Bronchial epithelial cell (primary cell): ENCODE measurements at regions not wholly inside any gene's neighbourhood (a gene's known extent, or its start where the extent isn't known, plus 50 kb on each side); places are given as distances from the start of the nearest gene placed in this dataset.

Source experiments
- DNase-seq: peaks from one replicate; pipeline ENCODE4 v3.0.0-alpha.2; 2010; ENCODE audit warnings: low read depth
- FAIRE-seq: peaks from 2 replicates; lab custom pipeline; 2011; peaks lifted over from hg19 to GRCh38; lab: Jason Lieb, UNC
- H3K27me3 ChIP-seq: 2 replicates; pipeline ENCODE4 v1.5.1; 2011; ENCODE audit warnings: low read length; ENCODE audit not compliant: control insufficient read depth, insufficient read depth
- H3K36me3 ChIP-seq: 2 replicates; pipeline ENCODE4 v1.5.1; 2011; ENCODE audit warnings: low read length; ENCODE audit not compliant: control insufficient read depth, insufficient read depth
- H3K4me3 ChIP-seq: 2 replicates; pipeline ENCODE4 v1.5.1; 2011; ENCODE audit warnings: mild to moderate bottlenecking, low read depth, low read length, control low read depth
- TF ChIP-seq, protein P1 (sequence below): IDR thresholded peaks from 2 replicates; pipeline ENCODE4 v1.5.1; 2011; ENCODE audit warnings: mild to moderate bottlenecking, moderate library complexity, low read length, control low read depth, inconsistent platforms; ENCODE audit not compliant: insufficient read depth, severe bottlenecking

DNA sequence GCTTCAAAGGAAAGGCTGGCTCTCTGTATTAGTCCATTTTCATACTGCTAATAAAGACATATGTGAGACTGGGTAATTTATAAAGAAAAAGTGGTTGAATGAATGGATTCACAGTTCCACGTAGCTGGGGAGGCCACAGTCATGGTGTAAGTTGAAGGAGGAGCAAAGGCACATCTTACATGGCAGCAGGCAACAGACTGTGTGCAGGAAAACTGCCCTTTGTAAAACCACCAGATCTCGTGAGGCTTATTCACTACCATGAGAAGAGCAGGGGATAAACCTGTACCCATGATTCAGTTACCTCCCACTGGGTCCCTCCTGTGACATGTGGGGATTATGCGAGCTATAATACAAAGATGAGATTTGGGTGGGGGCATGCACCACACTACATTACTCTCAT lies 1486.6 kb downstream of the PCDH7 start:
- H3K36me3 ChIP-seq: no peaks in the 10 kb centered on the region
- no peak for DNase-seq
- H3K27me3 ChIP-seq: no peaks in the 10 kb centered on the region
- no peak for FAIRE-seq
- no peak overlapping the region for H3K4me3 ChIP-seq
- TF ChIP-seq, protein P1, sequence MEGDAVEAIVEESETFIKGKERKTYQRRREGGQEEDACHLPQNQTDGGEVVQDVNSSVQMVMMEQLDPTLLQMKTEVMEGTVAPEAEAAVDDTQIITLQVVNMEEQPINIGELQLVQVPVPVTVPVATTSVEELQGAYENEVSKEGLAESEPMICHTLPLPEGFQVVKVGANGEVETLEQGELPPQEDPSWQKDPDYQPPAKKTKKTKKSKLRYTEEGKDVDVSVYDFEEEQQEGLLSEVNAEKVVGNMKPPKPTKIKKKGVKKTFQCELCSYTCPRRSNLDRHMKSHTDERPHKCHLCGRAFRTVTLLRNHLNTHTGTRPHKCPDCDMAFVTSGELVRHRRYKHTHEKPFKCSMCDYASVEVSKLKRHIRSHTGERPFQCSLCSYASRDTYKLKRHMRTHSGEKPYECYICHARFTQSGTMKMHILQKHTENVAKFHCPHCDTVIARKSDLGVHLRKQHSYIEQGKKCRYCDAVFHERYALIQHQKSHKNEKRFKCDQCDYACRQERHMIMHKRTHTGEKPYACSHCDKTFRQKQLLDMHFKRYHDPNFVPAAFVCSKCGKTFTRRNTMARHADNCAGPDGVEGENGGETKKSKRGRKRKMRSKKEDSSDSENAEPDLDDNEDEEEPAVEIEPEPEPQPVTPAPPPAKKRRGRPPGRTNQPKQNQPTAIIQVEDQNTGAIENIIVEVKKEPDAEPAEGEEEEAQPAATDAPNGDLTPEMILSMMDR: no peak

DNA sequence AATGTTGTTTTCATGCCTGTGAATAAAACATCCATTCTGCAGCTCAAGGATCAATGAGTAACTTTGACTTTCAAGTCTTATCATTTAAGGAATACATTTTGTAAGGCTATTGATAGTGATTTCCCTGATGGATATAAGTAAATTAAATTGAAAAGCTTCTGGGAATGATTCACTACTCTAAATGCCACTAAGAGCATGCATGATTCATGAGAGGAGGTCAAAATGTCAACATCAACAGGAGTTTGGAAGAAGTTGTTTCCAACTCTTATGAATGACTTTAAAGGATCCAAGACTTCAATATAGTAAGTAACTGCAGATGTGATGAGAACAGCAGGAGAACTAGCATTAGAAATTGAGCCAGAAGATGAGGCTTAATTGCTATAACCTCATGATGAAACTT lies 1487.3 kb downstream of the PCDH7 start:
- FAIRE-seq: no peak
- TF ChIP-seq, protein P1: no peak
- Histone ChIP-seq H3K27me3 (no peaks in the 10 kb centered on the region), H3K4me3 (no peak overlapping the region), H3K36me3 (no peaks in the 10 kb centered on the region)
- DNase-seq: peak; percentile 53

DNA sequence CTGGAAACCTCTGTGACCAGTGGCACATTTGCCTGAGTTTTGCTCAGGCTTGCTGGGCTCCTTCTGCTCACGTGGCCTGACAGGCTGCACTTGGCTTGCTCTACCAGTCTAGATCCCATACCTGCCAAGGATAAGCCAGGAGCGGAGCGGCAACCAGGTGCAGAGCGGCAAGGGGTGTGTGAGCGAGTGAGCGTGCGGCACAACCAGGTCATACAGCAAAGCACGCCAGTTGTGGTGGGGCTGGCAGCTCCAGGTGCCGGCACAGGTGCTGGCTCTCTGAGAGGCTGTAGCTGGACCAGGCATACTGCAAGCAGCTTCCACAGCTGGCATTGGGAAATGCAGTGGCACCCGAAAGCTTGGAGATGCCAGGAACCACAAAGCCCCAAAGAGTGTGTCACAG lies 1495.1 kb downstream of the PCDH7 start:
- H3K27me3 ChIP-seq: no peaks in the 10 kb centered on the region
- FAIRE-seq (no peak), DNase-seq (no peak)
- no peaks in the 10 kb centered on the region for H3K36me3 ChIP-seq
- H3K4me3 ChIP-seq: no peak overlapping the region
- TF ChIP-seq, protein P1: no peak

DNA sequence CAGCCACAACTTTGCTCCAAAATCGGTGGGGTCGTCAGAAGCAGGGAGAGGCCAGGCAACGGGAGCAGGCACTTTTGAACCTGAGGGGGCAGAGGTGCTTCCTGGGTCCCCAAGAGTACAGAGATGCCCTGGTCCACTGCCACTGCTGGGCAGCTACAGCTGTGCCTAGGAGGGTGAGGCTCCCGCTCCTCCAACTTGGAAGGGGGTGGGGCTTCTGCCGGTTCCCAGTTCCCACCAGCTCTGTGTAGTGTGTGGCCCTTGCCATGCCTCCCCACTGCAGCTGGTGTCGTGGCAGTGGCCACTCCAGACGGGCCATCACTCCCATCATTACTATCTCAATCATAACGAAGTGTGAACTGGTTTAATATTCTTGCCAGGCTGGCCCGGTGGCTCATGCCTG lies 1496.3 kb downstream of the PCDH7 start:
- no peak for DNase-seq
- H3K36me3 ChIP-seq: no peaks in the 10 kb centered on the region
- TF ChIP-seq, protein P1: no peak
- FAIRE-seq: no peak
- H3K4me3 ChIP-seq: no peak overlapping the region
- no peaks in the 10 kb centered on the region for H3K27me3 ChIP-seq

DNA sequence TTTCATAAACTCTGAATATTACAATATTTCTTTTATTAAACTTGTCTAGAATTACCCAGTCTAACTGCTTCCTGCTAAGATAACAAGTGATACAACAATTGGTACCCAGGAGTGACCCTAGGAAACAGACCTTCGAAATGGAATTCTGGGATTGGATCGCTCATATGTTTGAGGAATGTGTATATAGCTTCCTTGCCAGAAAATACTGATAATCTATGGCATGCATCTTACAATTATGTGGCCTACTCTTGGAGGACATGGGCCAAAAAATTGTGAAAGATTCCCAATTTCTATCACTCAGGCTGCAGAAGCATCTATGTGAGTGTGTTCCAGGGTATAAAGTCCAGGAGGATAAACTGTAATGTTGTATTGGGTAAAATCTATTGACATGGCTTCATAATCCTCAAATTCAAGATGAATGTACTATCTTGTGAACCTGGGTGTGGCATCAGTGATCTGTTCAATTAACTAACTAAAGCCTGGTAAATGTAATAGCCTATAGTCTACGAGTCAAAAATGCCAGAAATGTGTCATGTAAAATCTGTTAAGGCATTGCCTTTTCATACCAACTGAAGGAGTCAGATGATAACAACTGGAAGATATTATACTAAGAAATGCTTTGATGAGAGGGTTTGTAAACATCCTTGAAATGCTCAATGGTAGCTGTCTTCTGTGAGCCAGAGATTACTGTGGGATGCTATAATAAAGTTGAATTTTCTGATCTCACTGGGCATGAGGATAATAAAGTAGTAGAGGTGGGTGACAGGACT lies 1499.3 kb downstream of the PCDH7 start:
- no peaks in the 10 kb centered on the region for H3K36me3 ChIP-seq
- no peak overlapping the region for H3K4me3 ChIP-seq
- H3K27me3 ChIP-seq: no peaks in the 10 kb centered on the region
- FAIRE-seq (no peak), DNase-seq (peak; percentile 16)
- TF ChIP-seq, protein P1: no peak

DNA sequence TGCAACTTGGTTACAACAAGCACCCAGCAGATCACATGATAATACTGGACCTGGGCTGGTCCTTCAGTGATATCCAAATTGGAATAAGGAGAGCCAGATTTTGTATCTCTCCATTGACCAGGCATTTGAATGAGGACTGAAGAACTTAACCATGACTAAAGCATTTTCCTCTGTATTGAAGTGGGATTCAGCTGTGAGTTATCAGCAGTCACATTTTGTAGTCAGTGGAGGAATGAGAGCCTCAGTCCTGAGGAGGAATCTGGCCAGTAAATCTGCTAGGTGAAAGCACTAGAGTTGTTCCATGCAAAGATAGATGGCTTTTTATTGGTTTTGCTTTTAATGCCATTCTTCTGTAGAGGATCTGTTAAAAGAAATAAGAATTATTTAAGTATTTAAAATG lies 1506.0 kb downstream of the PCDH7 start:
- FAIRE-seq (no peak), DNase-seq (no peak)
- H3K4me3 ChIP-seq: no peak overlapping the region
- no peaks in the 10 kb centered on the region for H3K36me3 ChIP-seq
- no peaks in the 10 kb centered on the region for H3K27me3 ChIP-seq
- TF ChIP-seq, protein P1: no peak
